RWPE2 (cell line): ENCODE measurements at regions not wholly inside any gene's neighbourhood (a gene's known extent, or its start where the extent isn't known, plus 50 kb on each side); places are given as distances from the start of the nearest gene placed in this dataset.
A peak's percentile ranks its signal among the peaks of the same experiment; 100 is the strongest.

Source experiments
- ATAC-seq: fragments of 200-7000 bp; cut with Tn5 transposase; 3 replicates; pipeline ENCODE4 v1.9.1; 2021; ENCODE audit warnings: low read depth
- DNase-seq: peaks from one replicate; pipeline ENCODE4 v3.0.0-alpha.2; 2020; ENCODE audit warnings: low spot score
- H3K27ac ChIP-seq: fragments of 450-650 bp; 2 replicates; pipeline ENCODE4 v1.5.1; 2017; ENCODE audit warnings: mild to moderate bottlenecking; ENCODE audit not compliant: poor library complexity, severe bottlenecking
- H3K27me3 ChIP-seq: fragments of 250-450 bp; sonication (Bioruptor Pico); 2 replicates; pipeline ENCODE4 v1.5.1; 2021; ENCODE audit warnings: mild to moderate bottlenecking, moderate library complexity; ENCODE audit not compliant: insufficient read depth, poor library complexity, severe bottlenecking
- H3K36me3 ChIP-seq: fragments of 250-450 bp; sonication (Bioruptor Pico); 2 replicates; pipeline ENCODE4 v1.5.1; 2020; ENCODE audit warnings: low read depth, mild to moderate bottlenecking, moderate library complexity
- H3K4me1 ChIP-seq: fragments of 250-450 bp; sonication (Bioruptor Pico); 2 replicates; pipeline ENCODE4 v1.5.1; 2021; ENCODE audit warnings: mild to moderate bottlenecking, moderate library complexity; ENCODE audit not compliant: insufficient read depth, poor library complexity, severe bottlenecking
- H3K4me3 ChIP-seq: fragments of 250-450 bp; sonication (Bioruptor Pico); 2 replicates; pipeline ENCODE4 v1.5.1; 2021; ENCODE audit warnings: mild to moderate bottlenecking, moderate library complexity; ENCODE audit not compliant: severe bottlenecking
- H3K9me3 ChIP-seq: fragments of 250-450 bp; sonication (Bioruptor Pico); 2 replicates; pipeline ENCODE4 v1.5.1; 2021; ENCODE audit warnings: mild to moderate bottlenecking, moderate library complexity; ENCODE audit not compliant: severe bottlenecking
- CTCF ChIP-seq: fragments of 450-650 bp; IDR thresholded peaks from one replicate; pipeline ENCODE4 v1.5.1; 2017; ENCODE audit warnings: mild to moderate bottlenecking, moderate library complexity; ENCODE audit not compliant: poor library complexity, severe bottlenecking

DNA sequence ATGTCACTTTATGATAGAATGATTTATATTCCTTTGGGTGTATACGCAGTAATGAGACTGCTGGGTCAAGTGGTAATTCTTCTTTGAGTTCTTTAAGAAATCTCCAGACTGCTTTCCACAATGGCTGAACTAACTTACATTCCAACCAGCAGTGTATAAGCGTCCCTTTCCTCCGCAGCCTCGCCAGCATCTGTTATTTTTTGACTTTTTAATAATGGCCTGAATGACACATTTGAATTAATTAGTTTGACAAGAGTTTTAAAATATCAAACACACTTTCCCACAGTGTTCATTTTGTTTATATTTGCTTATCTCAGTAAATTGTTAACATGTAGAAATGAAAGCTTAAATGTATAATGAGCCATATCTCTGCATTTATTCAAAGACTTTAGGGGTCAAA is 116.8 kb downstream of the TES start:
- no peak overlapping the region for H3K4me3 ChIP-seq
- H3K36me3 ChIP-seq = no peaks in the 10 kb centered on the region
- H3K4me1 ChIP-seq = peaks cover 4% of the 10 kb centered on the region
- H3K9me3 ChIP-seq = no peaks in the 10 kb centered on the region
- DNase-seq = no peak
- no peak for ATAC-seq
- H3K27me3 ChIP-seq = no peaks in the 10 kb centered on the region
- no peak overlapping the region for H3K27ac ChIP-seq
- no peak for TF ChIP-seq CTCF

GRCh38 chr7:116327752-116328151 is 117.4 kb downstream of the TES start:
- Histone ChIP-seq H3K9me3 (no peaks in the 10 kb centered on the region), H3K4me3 (no peak overlapping the region), H3K36me3 (no peaks in the 10 kb centered on the region), H3K27ac (peak overlapping the region; percentile 2), H3K4me1 (peaks cover 4% of the 10 kb centered on the region), H3K27me3 (no peaks in the 10 kb centered on the region)
- DNase-seq (no peak), ATAC-seq (no peak)
- no peak for TF ChIP-seq CTCF

DNA sequence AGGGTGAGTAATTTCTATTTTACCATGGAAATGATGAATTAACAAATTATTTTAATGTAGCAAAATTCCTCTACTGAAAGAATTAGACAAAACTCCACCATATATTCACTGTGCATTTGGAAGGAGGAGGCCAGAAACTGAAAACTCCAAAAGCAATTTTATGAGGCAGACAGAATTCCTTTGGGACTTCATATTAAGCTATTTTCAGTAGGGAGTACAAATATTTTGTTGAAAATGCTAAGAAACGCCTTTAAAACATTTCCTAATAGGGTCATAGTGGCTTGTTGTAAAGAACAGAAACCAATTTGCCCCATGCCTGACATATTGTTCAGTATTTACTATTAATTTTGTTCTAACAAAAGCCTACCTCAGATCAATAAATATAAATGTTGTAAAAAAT is 117.8 kb downstream of the TES start:
- peaks cover 4% of the 10 kb centered on the region for H3K4me1 ChIP-seq
- no peak for ATAC-seq
- no peaks in the 10 kb centered on the region for H3K9me3 ChIP-seq
- H3K4me3 ChIP-seq = no peak overlapping the region
- H3K27ac ChIP-seq = peak overlapping the region; percentile 2
- no peaks in the 10 kb centered on the region for H3K36me3 ChIP-seq
- no peaks in the 10 kb centered on the region for H3K27me3 ChIP-seq
- DNase-seq = no peak
- no peak for TF ChIP-seq CTCF

GRCh38 chr7:116329686-116330503 is 119.6 kb downstream of the TES start:
- ATAC-seq = no peak
- no peak for TF ChIP-seq CTCF

GRCh38 chr7:116331020-116331419 is 120.7 kb downstream of the TES start:
- Histone ChIP-seq H3K4me1 (peaks cover 4% of the 10 kb centered on the region), H3K27ac (no peak overlapping the region), H3K36me3 (no peaks in the 10 kb centered on the region), H3K4me3 (no peak overlapping the region), H3K27me3 (no peaks in the 10 kb centered on the region), H3K9me3 (no peaks in the 10 kb centered on the region)
- no peak for TF ChIP-seq CTCF
- ATAC-seq = no peak
- no peak for DNase-seq

More at GRCh38 chr7:116329686-116330503, 119.6 kb downstream of the TES start:
- Histone ChIP-seq H3K36me3 (no peaks in the 10 kb centered on the region), H3K4me1 (peaks cover 4% of the 10 kb centered on the region), H3K4me3 (no peak overlapping the region), H3K27me3 (no peaks in the 10 kb centered on the region), H3K27ac (no peak overlapping the region), H3K9me3 (no peaks in the 10 kb centered on the region)
- no peak for DNase-seq
